Limb (tissue), 2 donors: ENCODE measurements at regions not wholly inside any gene's neighbourhood (a gene's known extent, or its start where the extent isn't known, plus 50 kb on each side); places are given as distances from the start of the nearest gene placed in this dataset.
"Not testable (repeated sequence)": the region's sequence is repeated elsewhere in the genome, so short reads cannot be mapped to it uniquely, and the experiment has no call there.

Experiments
- DNase-seq, 2 donors: peaks; one replicate each; pipeline ENCODE4 v3.0.0-alpha.2; 2016; ENCODE audit errors: extremely low spot score in 2 of 2

DNA sequence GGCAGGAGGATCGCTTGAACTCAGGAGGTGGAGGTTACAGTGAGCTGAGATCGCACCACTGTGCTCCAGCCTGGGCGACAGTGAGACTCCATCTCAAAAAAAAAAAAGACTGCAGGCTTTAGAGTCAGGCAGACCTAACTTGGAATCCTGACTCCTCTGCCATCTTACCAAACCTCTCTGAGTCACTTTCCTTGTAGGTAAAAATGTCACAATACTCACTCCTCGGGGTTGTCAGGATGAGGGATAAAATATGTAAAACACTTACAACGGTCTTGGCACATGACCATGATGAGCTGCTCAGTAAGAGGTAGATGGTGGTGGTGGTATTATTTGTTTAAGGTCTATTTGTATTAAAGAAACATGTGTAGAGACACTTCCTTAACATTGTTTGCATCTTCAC, 154.1 kb upstream of the PDE1C start:
- DNase-seq, result no peak

DNA sequence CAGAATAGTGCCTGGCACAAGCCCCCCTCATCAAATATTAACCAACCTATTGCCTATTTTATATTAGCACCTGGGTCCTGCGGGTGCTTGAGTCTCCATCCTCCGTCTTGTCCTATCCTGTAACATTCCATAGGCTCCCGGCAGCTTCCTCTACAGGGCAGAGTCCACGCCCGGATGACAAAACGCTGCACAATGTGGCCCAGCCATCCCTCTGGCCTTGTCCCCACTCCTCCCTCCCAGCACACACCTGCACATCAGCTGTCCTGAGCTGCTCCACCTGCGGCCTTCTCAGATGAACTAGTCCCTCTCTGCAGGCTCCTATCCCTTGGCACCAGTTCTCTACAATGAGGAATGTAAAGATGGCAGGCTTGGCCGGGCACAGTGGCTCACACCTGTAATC, 153.5 kb upstream of the PDE1C start:
- no peak for DNase-seq

DNA sequence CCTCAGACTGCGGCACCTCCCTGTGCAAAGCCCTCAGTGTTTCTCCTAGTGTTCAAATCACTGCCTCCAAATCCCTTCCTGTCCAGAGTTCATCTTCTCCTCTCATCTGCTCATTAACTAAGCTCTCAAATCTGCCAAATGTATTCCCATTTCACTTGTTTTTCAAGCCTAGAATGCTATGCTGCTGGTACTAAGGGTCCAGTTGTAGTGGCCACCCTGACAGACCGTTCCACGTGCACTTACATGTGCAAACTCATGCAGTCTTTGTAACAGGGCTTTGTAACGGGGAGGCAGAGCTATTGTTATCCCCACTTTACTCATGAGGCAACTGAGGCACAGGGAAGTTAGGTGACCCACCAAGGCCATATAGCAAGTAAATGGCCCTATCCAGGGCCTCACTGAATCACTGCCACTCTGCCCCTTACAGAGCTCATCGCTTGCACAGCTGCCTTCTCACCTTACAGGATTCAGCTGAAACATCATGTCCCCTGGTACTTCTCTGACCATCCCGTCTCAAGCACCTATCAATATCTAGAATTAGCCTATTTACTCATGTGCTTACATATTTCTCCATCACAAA, 153.0 kb upstream of the PDE1C start:
- DNase-seq, result no peak

DNA sequence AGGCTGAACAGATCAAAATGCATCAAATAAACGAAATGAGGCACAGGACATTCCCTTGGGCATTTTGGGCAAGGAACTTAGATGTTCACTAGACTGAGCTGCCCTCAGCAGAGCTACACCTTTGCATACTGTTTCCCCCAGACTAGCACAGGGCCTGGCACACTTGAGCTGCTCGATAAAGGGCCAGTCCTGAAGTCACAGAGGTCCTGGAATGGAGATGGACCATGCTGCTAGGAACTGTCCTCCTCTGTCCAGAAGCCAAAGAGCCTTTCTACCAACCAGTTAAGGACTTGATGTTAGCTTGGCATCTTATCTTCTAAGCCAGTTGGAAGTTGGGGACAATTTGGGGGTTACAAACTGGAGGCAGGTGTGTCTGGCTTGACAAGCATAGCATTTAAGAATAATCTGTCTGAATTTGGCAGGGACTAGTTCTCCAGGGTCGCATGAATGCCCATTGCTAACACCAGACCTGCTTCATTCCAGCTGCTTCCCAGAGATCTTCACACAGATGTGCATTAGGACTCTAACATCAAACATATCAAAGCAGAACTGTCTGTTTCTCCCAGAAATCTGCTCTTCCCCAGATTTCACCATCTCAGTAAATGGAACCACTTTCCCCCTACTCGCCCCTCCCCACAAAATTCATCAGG, 152.2 kb upstream of the PDE1C start:
- DNase-seq, result no peak

DNA sequence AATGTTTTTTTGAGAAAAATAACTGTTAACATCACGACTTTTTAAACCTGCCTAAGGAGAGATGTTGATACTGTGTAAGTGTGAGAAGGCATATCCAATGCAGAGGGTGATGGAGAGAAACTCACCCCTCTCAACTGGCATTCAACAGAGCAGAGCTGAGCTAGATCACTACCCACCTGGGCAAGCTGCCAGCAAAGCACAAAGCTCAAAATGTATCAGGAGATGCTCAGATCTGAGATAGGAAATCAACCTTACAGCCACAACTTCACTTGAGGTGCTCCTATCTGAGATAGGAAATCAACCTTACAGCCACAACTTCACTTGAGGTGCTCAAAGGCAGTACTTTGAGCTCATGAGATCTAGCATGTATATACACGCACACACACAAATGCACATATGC, 151.5 kb upstream of the PDE1C start:
- no peak for DNase-seq

DNA sequence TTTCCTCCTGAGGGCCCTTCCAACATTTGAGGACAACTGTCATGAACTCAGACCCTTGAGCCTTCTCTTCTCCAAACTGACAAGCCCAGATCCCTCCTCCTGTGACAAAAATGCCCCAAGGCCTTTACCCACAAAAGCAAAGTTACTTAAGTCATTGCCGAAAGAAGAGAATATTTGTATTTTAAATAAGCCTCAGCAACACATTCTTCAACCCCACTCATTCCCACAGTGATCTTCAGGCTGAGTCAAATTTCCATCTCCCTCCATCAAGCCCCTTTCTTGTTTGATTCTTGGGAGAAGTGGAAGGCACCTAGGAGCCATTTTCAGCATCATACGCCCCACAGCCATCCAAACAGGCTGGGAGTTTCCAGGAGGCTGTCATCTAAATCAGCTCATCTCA, 150.8 kb upstream of the PDE1C start:
- DNase-seq, result no peak

DNA sequence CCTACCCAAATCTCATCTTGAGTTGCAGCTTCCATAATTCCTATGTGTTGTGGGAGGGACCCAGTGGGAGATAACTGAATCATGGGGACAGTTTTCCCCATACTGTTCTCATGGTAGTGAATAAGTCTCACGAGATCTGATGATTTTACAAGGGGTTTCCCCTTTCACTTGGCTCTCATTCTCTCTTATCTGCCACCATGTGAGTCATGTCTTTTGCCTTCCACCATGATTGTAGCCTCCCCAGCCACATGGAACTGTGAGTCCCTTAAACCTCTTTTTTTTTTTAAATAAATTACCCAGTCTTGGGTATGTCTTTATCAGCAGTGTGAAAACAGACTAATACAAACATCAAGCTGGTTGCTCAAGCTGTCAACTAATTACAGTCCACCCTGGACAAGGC, 149.6 kb upstream of the PDE1C start:
- DNase-seq, result not testable (repeated sequence)

DNA sequence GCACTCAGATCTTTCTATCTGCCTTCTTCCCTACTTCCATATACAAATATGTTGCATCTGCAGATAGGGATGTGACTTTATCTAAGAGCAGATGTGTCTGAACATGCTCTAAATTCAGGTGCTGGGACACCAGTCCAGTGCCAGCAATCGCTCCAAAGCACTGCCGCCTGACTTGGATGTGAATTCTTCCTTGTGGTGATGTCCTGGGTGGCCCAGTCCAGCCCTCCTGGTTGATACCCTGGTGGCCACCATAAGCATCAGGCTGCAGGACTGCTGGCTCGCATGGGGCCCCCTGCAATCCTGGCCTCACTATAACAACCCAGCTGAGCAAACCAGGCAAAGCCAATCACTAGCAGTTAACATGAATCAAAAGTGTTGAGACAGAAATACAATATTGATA, 149.2 kb upstream of the PDE1C start:
- no peak for DNase-seq

DNA sequence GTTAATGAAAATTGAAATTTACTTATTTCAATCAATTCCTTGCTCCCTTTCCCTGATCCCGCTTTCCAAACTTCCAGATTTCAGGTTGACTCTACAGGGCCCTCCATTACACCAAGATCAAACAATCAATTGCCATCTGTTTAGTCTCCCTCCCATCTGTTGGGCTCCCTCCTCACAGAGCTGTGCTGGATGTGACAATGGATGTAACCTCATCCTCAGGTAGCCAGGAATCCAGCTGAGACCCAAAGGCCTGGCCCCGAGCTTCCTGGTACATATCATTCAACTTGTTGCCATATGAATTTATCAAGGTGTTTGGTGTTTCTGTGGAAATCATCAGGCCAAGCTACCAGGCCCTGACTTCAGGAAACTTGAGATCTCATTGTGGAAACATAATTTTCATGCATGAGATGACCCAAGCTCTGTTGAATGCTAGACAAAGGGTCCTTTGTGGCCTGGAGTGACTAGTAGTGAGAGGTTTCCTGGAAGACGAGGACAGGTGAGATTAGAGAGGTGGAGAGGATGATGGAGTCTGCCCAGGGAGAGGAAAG, 148.6 kb upstream of the PDE1C start:
- DNase-seq, result no peak

DNA sequence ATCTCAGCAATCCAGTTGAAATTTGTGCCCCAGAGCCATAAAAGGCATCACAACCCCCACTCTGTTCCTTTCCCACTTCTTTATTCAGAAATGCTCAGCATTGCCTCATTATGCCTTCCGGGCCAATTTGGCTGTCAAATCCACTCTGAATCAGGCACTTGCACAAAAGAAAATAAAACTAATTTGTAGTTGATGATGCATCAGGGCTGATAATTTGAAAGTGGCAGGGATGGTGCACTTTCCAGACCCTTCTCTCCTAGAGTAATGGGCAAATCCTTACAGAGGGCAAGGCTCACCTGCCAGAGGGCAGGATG, 147.9 kb upstream of the PDE1C start:
- DNase-seq, result no peak

DNA sequence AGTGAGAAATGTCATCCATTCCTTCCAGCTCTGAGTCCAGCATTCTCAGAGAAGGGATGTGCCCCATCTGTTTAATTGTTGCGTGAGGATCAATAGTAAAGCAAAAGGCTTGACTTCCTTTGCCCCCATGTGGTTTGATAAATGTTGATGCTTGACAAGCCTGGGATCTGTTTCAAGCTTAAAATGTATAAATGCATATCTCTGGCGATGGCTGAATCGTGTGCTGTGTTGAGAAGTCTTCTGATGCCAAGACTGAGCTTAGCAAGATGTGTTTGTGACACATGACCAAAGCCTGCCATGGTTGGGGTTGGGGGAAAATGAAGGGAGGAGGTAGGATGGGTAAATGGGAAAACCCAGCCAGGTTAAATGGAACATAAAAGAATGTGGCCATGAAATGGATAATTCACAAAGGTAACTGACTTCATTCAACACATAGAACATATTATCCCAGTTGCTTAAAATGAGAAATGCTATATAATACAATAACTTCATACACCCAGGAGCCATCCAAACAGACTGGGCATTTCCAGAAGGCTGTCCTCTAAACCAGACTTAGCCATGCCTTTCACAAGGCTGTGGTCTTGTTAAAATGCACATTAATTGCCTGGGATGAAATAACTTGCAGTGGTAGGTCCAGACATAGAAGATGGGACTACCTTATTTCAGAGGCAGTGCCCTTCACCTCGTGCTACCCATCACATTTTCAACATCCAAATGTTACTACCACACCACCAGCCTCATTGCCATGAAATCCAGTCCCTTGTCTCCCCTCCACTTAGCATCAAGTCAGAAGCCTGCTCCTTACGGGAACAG, 147.3 kb upstream of the PDE1C start:
- DNase-seq, result no peak

DNA sequence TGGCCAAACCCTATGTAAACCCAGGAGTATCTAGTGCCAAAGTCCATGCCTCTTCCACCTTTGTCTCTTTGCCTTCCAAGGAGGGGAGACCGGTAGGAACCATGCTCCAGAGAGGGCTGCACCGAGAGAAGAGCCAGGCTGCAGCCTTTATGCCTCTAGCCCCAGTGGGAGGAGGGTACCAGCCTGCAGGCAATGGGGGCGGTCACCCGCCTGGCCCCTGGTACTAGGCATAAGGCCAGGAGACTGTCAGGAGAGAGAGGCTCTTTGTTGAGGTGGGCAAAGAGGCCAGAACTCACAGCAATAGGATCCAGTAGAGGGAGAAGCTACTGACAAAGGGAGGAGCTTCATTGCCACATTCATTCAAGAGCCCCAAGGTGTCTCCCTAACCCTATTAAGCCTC, 146.6 kb upstream of the PDE1C start:
- no peak for DNase-seq

DNA sequence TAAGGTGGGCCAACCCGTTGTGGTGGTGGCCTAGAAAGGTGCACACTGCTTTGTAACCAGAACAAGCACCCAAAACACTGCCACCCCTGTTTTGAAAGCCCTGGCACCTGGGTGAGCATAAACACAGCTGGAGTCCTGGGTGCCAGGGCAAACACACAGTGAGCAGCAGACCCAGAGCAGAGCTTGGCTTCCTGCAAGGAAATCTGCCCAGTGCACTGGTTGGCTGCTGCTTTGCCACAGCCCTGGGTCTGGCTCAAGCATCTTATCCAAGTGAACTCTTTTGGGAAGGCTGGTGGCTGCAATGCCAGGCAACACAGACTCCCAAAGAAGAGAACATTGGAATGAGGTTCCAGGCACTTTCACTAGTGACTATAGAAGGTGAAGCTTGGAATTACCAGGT, 145.5 kb upstream of the PDE1C start:
- no peak for DNase-seq

DNA sequence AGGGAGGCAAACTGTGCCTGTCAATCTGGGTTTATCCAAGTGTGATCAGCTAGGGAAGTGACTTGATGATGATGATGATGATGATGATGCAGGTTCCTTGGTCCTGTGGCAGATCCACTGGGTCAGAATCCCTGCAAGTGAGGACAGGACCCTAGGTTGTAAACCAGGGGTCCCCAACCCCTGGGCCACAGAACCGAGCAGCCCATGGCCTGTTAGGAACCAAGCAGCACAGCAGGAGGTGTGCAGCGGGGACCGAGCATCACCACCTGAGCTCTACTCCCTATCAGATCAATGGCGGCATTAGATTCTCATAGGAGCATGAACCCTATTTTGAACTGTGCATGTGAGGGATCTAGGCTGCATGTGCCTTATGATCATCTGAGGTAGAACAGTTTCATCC, 144.7 kb upstream of the PDE1C start:
- no peak for DNase-seq

DNA sequence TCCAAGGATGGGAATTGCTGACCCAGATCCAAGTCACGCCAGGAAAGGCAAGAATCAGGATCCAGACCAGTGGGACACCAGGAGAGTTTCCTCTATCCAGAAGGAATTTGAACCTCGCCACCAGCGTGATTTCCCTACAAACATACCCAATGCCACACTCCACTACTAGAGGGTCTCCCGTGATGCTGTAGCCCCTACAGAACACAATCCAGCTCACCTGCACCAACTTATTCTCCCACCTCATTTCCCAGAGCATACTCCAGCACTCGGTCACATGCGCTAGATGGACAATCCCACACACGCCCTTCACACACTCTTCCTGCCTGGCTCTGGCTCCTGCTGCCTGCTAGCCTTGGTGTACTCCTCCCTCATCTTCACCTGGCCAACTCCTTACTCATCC, 142.1 kb upstream of the PDE1C start:
- DNase-seq, result no peak

DNA sequence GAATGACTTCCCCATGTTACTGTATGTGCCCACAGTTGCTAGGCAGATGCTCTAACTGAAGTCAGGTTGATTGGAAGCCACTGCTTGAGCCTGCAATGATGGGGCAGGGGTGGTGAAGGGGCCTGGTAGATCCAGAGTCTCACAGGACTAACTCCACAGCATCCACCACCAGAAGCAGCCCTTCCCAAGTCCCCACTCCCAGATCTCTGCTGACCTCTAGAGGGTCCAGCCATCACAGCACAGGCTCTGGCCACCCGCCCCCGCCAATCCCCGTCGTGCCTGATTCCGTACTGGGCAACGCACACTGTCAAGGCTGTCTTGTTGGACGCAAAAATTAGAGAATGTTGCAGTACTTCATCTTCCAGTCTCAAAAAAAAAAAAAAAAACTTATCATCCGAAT, 136.8 kb upstream of the PDE1C start:
- DNase-seq, result peak in 1 of 2 donors; percentile 38

DNA sequence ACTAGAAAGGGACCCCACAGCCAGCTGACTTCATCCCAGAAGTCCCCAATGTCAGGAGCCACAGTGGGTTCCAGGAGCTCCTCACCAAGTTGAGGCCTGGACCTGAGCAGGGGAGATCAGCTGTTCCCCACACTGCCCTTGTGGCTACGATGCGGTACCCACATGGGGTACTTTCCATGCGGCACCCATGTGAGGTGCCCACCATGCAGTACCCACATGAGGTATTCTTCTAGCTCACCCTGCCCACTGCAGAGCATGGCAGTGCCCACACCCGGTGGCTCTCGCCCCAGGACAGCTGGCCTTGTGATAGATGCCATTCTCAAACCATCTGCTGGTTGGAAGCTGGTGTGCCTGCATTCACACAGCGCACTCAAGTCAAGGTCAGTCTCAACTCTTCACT, 136.3 kb upstream of the PDE1C start:
- DNase-seq, result no peak

DNA sequence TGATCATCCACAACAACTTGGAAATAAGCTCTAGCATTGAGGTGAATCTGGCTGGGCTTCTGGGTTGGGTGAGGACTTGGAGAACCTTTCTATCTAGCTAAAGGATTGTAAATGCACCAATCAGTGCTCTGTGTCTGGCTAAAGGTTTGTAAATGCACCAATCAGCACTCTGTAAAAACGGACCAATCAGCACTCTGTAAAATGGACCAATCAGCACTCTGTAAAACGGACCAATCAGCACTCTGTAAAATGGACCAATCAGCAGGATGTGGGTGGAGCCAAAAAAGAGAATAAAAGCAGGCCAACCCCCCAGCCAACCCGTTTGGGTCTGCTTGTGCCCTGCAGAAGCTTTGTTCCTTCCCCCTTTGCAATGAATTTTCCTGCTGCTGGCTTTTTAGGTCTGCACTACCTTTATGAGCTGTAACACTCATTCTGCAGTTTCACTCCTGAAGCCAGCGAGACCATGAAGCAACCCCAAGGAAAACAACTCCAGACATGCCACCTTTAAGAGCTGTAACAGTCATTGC, 135.2 kb upstream of the PDE1C start:
- not testable (repeated sequence) for DNase-seq

DNA sequence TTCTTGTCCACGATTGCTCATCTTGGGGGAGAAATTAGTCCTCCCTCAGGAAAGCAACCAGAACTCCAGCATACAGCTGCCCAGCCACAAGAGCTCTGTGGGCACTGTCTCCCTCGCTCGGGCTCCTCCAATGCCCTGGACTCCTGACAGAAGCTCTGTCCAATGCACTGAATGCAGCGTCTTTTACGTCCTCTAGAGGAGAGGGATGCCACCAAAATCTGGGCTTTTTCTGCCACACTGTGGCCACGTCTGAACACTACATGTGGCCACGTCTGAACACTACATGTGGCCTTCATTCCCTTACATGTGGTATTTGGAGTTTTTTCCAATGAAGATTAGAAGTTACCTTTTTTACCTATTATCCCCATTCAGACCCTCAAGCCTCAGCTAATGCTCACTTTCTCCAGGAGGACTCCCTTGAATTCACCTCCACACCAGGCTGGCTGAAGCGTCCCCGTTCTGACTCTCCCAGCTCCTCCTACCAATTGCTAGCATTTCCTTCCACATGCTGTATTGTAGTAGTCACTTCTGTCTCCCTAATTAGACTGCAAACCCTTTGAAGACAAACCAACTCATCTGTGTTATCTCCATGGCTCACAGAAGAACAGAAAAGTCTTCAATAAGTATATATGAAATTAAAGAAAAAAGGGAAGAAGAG, 134.3 kb upstream of the PDE1C start:
- DNase-seq, result peak; percentile 73 to 76

DNA sequence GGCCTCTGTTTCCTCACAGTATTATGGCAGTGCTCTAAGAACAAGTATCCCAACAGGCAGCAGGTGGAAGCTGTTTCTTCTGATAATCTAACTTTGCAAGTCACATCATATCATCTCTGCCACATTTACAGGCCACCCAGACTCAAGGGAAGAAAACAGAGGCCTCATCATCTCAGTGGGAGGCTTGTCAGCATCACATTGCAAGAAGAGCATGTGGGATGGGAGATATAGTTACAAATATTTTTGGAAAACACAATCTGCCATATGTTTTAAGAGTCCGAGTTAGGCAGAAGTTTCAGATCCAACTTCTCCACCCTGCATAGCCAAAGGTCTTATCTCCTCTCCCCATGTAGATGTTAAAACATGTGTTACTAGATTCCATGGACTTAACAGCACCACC, 130.4 kb upstream of the PDE1C start:
- no peak for DNase-seq

DNA sequence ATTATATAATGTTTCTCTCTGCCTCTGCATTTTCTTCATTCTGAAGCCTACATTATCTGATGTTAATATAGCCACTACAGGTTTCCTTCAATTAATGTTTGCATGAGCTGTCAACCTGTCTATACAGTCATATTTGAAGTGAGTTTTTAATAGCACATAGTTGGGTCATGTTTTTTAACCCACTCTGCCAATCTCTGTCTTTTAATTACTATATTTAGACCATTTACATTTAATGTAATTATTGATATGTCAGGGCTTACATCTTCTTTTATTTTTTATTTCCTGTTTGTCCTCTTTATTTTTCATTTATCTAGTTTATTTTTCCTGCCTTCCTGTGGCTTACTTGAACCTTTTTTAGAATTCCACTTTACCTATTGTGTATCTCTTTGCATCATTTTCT, 124.3 kb upstream of the PDE1C start:
- no peak for DNase-seq

DNA sequence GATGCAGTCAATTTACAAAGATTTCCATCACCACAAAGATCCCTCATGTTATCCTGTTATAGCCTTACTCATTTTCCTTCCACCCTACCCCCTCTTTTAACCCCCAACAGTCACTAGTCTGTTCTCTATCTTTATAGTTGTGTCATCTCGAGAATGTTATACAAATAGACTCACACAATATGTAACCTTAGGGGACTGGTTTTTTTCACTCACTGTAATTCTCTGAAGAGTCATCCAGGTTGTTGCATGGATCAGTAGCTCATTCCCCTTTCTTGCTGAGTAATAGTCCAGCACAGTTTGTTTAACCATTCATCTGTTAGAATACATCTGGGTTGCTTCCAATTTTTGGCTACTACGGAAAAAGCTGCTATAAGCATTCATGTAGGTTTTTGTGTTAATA, 121.1 kb upstream of the PDE1C start:
- no peak for DNase-seq
